NCI-H1694 (cell line): ENCODE measurements at regions not wholly inside any gene's neighbourhood (a gene's known extent, or its start where the extent isn't known, plus 50 kb on each side); places are given as distances from the start of the nearest gene placed in this dataset.
"Not testable (repeated sequence)": the region's sequence is repeated elsewhere in the genome, so short reads cannot be mapped to it uniquely, and the experiment has no call there.

Experiments used
- DNase-seq: peaks from one replicate; lab custom pipeline; 2025; lab: John Stamatoyannopoulos, UW

DNA sequence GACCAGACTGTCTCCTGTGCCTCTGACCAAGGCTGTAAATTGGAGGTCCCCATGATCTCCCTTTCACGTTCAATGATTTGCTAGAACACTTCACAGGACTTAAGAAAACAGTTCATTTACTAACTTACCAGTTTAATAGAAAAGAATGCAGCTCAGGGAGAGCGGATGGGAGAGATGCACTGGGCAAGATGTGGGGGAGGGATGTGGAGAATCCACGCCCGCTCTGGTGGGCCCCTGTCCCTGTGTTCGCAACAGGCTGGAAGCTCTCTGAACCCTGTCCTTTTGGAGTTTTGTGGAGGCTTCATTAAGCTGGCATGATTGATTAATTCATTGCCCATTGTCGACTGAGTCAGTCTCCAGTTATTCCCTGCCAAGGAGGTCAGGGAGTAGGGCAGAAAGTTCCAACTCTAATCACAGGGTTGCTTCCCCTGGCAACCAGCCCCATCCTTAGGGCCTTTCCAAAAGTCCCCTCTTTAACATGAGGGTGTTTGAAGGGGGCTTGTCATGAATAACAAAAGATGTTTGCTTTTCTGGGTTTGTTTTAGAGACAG, 257.1 kb downstream of the ACKR3 start:
- DNase-seq: no peak

GRCh38 chr2:236827997-236828396, 257.7 kb upstream of the COPS8 start:
- no peak for DNase-seq

DNA sequence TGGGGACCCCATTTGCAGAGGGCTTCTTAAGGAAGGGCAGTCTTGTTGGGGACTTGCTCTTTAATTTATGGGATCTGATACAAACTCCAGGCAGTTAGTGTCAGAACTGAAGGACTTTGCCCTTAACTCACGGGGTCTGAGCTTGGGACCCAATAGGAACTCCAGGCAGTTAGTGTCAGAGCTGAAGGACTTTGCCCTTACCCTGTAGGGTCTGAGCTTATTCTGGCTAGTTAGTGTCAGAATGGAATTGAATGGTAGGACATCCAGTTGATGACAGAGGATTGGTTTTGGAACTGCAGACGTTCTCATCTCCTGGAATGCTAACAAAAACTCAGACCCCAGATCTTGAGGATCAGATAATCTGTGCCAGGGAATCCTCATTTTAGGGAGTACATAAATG, 256.9 kb upstream of the COPS8 start:
- no peak for DNase-seq

GRCh38 chr2:236830926-236831325, 254.8 kb upstream of the COPS8 start:
- no peak for DNase-seq

GRCh38 chr2:236831698-236832097, 254.0 kb upstream of the COPS8 start:
- no peak for DNase-seq

- DNase-seq: no peak
These were observed 252.1 kb upstream of the COPS8 start for GRCh38 chr2:236833501-236834073.

DNA sequence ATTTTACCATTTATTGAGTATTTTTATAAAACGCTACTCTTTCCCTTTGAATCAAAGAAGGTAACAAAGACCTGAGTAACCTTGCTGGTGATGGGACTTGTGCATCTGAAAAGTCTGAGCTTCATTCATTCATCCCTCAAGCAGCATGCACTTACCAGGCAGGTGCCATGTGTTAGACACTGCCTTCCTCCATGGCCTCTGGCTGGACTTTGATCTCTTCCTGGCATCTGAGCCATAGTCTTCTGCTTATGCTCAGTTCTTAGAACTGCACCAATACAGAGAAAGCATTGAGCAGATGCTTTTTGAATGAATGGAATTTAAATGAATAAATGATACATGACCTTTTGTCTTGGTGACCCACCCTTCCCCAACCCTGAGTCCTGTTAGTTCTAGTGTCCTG, 251.4 kb upstream of the COPS8 start:
- DNase-seq: no peak

- DNase-seq: no peak
These were observed 250.2 kb upstream of the COPS8 start for GRCh38 chr2:236835307-236836024.

- DNase-seq: not testable (repeated sequence)
These were observed 249.7 kb upstream of the COPS8 start for GRCh38 chr2:236836028-236836427.

DNA sequence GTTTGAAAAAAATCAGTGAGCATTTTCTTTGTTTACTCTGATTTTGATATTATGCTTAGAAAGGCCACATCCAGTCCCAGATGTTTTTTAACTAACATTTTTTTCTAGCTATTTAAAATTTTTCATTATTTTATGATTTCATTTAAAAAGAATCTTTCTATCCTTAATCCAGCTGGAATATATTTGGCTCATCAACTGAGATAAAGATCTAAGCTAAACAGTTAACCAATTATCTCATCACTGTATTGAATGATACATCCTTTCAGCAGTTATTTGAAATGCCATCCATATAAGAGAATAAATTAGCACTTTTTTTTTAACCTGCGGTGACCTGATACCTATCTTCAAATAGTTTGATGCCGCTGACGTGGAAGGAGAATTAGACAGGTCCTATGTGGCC, 245.5 kb upstream of the COPS8 start:
- no peak for DNase-seq

DNA sequence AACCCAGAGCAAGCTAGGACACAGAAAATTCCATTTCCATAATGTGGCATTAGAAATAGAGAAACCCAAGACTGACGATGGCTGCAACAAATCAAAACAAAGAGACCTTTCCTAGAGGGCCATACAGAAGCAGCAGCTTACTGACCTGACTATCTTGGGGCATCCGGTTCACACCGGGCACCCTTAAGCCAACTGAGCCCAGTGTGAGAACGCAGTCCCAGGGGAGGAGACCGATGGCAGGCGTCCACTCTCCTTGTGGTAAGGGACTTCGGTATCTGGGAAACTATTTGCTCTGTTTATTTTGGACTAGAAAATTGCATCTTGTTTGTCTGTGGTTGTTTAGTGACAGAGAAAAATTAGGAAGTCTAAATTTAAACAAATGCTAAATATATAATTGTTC, 244.8 kb upstream of the COPS8 start:
- DNase-seq: no peak

DNA sequence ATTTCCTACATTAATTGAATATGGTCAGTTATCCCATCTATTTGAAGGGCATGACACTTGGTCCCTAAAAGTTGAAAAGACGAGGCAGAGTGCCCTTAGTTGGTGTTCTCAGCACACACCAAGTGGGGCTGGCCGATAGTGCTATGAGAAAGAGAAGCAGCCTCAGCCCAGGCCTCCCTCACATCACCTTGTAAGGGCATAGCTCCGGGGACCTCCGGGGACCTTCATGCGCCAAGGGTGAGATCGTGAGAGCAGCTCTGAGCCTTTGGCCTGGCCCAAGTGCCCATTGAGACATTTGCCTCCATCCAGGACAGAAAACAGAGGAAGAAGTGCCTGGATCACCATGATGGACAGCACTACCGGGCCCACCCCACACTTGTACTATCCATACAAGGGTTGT, 244.3 kb upstream of the COPS8 start:
- DNase-seq: no peak

- DNase-seq: no peak
These were observed 242.3 kb upstream of the COPS8 start for GRCh38 chr2:236843161-236843968.

GRCh38 chr2:236844711-236845110, 241.0 kb upstream of the COPS8 start:
- no peak for DNase-seq

- DNase-seq: no peak
These were observed 238.7 kb upstream of the COPS8 start for GRCh38 chr2:236847023-236847422.

DNA sequence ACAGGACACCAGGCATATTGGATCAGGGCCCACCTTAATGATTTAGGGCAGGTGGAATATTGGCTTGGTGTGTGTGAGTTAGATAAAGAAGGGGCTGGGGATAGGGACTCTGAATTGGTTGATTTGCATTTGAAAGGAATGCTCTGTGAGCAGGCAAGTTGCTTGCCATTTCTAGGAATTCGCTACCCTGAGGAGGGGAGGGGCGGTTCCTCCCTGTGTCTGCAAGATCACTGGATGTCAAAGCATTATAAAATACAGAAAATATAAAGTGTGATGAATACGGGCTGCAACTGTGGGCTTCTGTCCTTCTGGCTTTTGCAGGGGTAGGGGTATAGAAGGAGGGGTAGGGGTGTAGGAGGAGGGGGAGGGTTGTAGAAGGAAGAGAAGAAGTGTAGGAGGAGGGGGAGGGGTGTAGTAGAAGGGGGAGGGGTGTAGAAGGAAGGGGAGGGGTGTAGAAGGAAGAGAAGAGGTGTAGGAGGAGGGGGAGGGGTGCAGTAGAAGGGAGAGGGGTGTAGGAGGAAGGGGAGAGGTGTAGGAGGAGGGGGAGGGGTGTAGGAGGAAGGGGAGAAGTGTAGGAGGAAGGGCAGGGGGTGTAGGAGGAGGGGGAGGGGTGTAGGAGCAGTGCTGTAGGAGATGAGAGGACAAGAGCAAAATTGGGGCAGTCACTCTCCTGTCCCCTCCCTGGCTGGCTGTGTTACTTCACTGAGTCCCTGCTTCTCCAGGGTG, 238.0 kb upstream of the COPS8 start:
- DNase-seq: no peak

GRCh38 chr2:236848501-236848900, 237.2 kb upstream of the COPS8 start:
- no peak for DNase-seq

GRCh38 chr2:236849508-236849907, 236.2 kb upstream of the COPS8 start:
- DNase-seq: no peak

- DNase-seq: no peak
These were observed 235.7 kb upstream of the COPS8 start for GRCh38 chr2:236849940-236850339.

DNA sequence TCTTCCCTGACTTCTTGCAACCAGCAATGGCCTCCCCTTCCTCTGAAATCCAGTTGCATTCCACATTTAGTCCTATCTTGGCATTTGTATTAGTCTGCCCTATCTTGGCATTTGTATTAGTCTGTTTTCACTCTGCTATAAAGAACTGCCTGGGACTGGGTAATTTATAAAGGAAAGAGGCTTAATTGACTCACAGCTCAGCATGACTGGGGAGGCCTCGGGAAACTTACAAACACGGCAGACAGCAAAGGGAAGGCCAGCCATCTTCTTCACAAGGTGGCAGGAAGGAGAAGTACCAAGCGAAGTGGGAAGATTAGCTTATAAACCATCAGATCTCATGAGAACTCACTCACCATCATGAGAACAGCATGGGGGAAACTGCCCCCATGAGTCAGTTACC, 234.5 kb upstream of the COPS8 start:
- no peak for DNase-seq

GRCh38 chr2:236852100-236852976, 233.4 kb upstream of the COPS8 start:
- DNase-seq: no peak
